Upper lobe of left lung (tissue), 4 donors: ENCODE measurements at regions not wholly inside any gene's neighbourhood (a gene's known extent, or its start where the extent isn't known, plus 50 kb on each side); places are given as distances from the start of the nearest gene placed in this dataset.

Experiments
- EP300 ChIP-seq, 4 donors: sonication (generic); formaldehyde crosslinking; IDR thresholded peaks; one replicate each; pipeline ENCODE4 v1.5.1; 2017; ENCODE audit warnings: antibody characterized with exemption in 4 of 4, control low read depth in 2 of 4
- POLR2A ChIP-seq, 4 donors: fragments of 450-650 bp; IDR thresholded peaks; one replicate each; pipeline ENCODE4 v1.5.1; 2016 to 2017; ENCODE audit warnings: antibody characterized with exemption in 4 of 4, mild to moderate bottlenecking in 2 of 4
- POLR2AphosphoS5 ChIP-seq, 2 donors: sonication (generic); formaldehyde crosslinking; IDR thresholded peaks; one replicate each; pipeline ENCODE4 v1.5.1; 2017; ENCODE audit warnings: antibody characterized with exemption in 2 of 2
- TF ChIP-seq, protein P1 (sequence below), 6 experiments: fragments of 450-650 bp in 4 of 6; fragments of 200-600 bp in 2 of 6; sonication (generic) in 2 of 6; IDR thresholded peaks; one replicate each; pipeline ENCODE4 v1.5.1; 2016 to 2019; ENCODE audit warnings: antibody characterized with exemption in 6 of 6

GRCh38 chr2:117704818-117705217, 109.7 kb upstream of the DDX18 start:
- TF ChIP-seq, protein P1, sequence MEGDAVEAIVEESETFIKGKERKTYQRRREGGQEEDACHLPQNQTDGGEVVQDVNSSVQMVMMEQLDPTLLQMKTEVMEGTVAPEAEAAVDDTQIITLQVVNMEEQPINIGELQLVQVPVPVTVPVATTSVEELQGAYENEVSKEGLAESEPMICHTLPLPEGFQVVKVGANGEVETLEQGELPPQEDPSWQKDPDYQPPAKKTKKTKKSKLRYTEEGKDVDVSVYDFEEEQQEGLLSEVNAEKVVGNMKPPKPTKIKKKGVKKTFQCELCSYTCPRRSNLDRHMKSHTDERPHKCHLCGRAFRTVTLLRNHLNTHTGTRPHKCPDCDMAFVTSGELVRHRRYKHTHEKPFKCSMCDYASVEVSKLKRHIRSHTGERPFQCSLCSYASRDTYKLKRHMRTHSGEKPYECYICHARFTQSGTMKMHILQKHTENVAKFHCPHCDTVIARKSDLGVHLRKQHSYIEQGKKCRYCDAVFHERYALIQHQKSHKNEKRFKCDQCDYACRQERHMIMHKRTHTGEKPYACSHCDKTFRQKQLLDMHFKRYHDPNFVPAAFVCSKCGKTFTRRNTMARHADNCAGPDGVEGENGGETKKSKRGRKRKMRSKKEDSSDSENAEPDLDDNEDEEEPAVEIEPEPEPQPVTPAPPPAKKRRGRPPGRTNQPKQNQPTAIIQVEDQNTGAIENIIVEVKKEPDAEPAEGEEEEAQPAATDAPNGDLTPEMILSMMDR (IDR thresholded peaks at IDR 0.05), result no peak
- TF ChIP-seq POLR2A (IDR thresholded peaks at IDR 0.05) (no peak), POLR2AphosphoS5 (IDR thresholded peaks at IDR 0.05) (no peak), EP300 (IDR thresholded peaks at IDR 0.05) (no peak)
